ENCODE measurements at regions not wholly inside any gene's neighbourhood (a gene's known extent, or its start where the extent isn't known, plus 50 kb on each side); places are given as distances from the start of the nearest gene placed in this dataset.
A peak's percentile ranks its signal among the peaks of the same experiment; 100 is the strongest.

GRCh38 chr9:81512641-81513040, 176.7 kb downstream of the TLE1 start:
- Mint-ChIP-seq H3K27ac (no peak overlapping the region), H3K4me3 (no peak overlapping the region), H3K36me3 (ENCODE audit: low read depth) (no peaks in the 10 kb centered on the region), H3K27me3 (ENCODE audit: low read depth) (no peaks in the 10 kb centered on the region), H3K9me3 (peaks cover 4% of the 10 kb centered on the region), H3K4me1 (no peaks in the 10 kb centered on the region)
- TF ChIP-seq CTCF (IDR thresholded peaks at IDR 0.05; ENCODE audit: unreplicated experiment in 3 of 3), result no peak

GRCh38 chr9:81508476-81508875, 180.9 kb downstream of the TLE1 start:
- H3K27ac Mint-ChIP-seq, result no peak overlapping the region
- H3K4me1 Mint-ChIP-seq, result no peaks in the 10 kb centered on the region
- no peak for TF ChIP-seq CTCF (IDR thresholded peaks at IDR 0.05; ENCODE audit: unreplicated experiment in 3 of 3)
- peaks cover 4% of the 10 kb centered on the region for H3K9me3 Mint-ChIP-seq
- no peaks in the 10 kb centered on the region for H3K27me3 Mint-ChIP-seq (ENCODE audit: low read depth)
- no peak overlapping the region for H3K4me3 Mint-ChIP-seq
- H3K36me3 Mint-ChIP-seq (ENCODE audit: low read depth), result no peaks in the 10 kb centered on the region

GRCh38 chr9:81506941-81507864, 182.1 kb downstream of the TLE1 start:
- Mint-ChIP-seq H3K27ac (no peak overlapping the region), H3K4me1 (no peaks in the 10 kb centered on the region), H3K36me3 (ENCODE audit: low read depth) (no peaks in the 10 kb centered on the region), H3K4me3 (no peak overlapping the region), H3K27me3 (ENCODE audit: low read depth) (no peaks in the 10 kb centered on the region), H3K9me3 (peaks cover 4% of the 10 kb centered on the region)
- no peak for TF ChIP-seq CTCF (IDR thresholded peaks at IDR 0.05; ENCODE audit: unreplicated experiment in 3 of 3)

- Mint-ChIP-seq H3K4me3 (peak overlapping the region in 1 of 3 experiments; percentile 28), H3K27me3 (ENCODE audit: low read depth) (peaks cover 4% of the 10 kb centered on the region), H3K4me1 (peaks cover 30% of the 10 kb centered on the region), H3K9me3 (no peaks in the 10 kb centered on the region), H3K36me3 (ENCODE audit: low read depth) (no peaks in the 10 kb centered on the region), H3K27ac (peak overlapping the region in 2 of 3 experiments; percentile 66)
- TF ChIP-seq CTCF (IDR thresholded peaks at IDR 0.05; ENCODE audit: unreplicated experiment in 3 of 3), result no peak
These were observed 189.8 kb downstream of the TLE1 start for GRCh38 chr9:81499594-81499993.

GRCh38 chr9:81499021-81499454, 190.3 kb downstream of the TLE1 start:
- Mint-ChIP-seq H3K4me1 (peaks cover 30% of the 10 kb centered on the region), H3K9me3 (no peaks in the 10 kb centered on the region), H3K36me3 (ENCODE audit: low read depth) (no peaks in the 10 kb centered on the region), H3K4me3 (peak overlapping the region in 1 of 3 experiments; percentile 26), H3K27me3 (ENCODE audit: low read depth) (peaks cover 4% of the 10 kb centered on the region), H3K27ac (peak overlapping the region in 2 of 3 experiments; percentile 47 to 66)
- no peak for TF ChIP-seq CTCF (IDR thresholded peaks at IDR 0.05; ENCODE audit: unreplicated experiment in 3 of 3)
